ENCODE measurements at regions not wholly inside any gene's neighbourhood (a gene's known extent, or its start where the extent isn't known, plus 50 kb on each side); places are given as distances from the start of the nearest gene placed in this dataset.

DNA sequence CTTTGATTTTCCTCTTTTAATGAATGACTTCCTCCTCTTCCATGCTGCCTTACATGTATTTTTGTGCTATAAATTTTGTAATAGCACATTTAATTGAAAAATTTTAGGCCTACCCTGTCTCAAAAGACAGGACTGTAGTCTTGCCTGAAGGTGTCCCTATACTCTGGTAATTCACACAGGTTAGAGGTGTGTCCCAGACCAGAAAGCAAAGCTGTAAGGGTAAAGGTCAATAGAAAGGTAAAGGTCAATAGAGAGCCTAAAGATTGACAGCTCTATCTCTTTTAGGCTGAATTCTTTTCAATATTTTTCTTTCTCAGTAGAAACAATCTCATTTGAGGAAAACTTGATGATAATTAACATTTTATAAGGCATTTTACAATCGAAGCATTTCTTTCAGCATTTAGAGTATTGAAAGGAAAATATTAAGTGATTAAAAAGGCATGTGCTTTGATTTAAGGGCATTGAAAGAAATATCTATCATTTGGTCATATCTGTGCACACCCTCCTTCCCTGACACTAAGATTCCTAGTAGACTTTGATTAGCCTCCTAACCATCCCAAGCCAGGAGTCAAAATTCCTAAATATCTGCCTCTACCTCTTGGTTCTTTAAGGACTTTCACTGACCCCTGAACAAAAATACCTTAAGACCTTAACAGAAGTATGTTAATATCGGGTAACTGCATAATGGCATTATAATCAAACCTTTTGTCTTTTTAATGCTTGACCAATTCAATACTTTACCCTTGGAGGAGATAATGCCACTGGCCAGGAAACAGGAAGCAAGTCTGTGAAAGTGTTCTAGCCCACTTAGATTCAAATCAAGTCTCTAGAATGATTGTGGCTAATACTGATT is 161.8 kb upstream of the DTNA start:
- intact Hi-C loops (cut with micrococcal nuclease; ENCODE audit: unreplicated experiment) (no loop called here), in situ Hi-C loops (cut with MboI) (no loop called here)
- ATAC-seq: no peak
- SMC1A ChIA-PET (ENCODE audit: uncharacterized antibody, unreplicated experiment): interaction anchor here (1.1 to 2.3 kb wide), 5 partner anchors 21 to 113 kb away, joined by 3 to 9 read pairs (median 5); no protein-coding TSS in a partner anchor
- Histone ChIP-seq H3K9me3 (replicated peaks; ENCODE audit: control insufficient read depth, insufficient read depth, low read length) (no peaks in the 10 kb centered on the region), H3K9ac (ENCODE audit: control insufficient read depth, insufficient read depth, low read length) (no peak overlapping the region), H3K4me2 (ENCODE audit: control insufficient read depth, insufficient read depth) (no peak overlapping the region), H4K20me1 (ENCODE audit: control insufficient read depth, insufficient read depth) (no peaks in the 10 kb centered on the region), H3K79me2 (ENCODE audit: control insufficient read depth, insufficient read depth, low read length) (no peaks in the 10 kb centered on the region), H2AFZ (ENCODE audit: control insufficient read depth, low read depth, low read length) (no peak overlapping the region), H3K4me3 (no peak overlapping the region), H3K36me3 (ENCODE audit: control insufficient read depth in 2 of 2, insufficient read depth in 2 of 2, low read length in 1 of 2) (no peaks in the 10 kb centered on the region), H3K27me3 (replicated peaks in 1 of 2; ENCODE audit: control insufficient read depth in 2 of 2, insufficient read depth in 2 of 2, low read length in 1 of 2) (no peaks in the 10 kb centered on the region), H3K27ac (ENCODE audit: control insufficient read depth, insufficient read depth) (no peak overlapping the region), H3K4me1 (ENCODE audit: control insufficient read depth, insufficient read depth, low read length) (no peaks in the 10 kb centered on the region)
- DNase-seq (ENCODE audit: low read depth, low spot score): no peak
- POLR2A ChIA-PET: no interaction called here
- TF ChIP-seq RAD21 (IDR thresholded peaks at IDR 0.05; ENCODE audit: insufficient read depth, low read depth, low read length) (no peak), CEBPB (IDR thresholded peaks at IDR 0.05; ENCODE audit: borderline replicate concordance in 1 of 2, low read depth in 2 of 2, low read length in 2 of 2) (no peak), NR2C1 (IDR thresholded peaks at IDR 0.05) (peak; percentile 50)
- TF ChIP-seq, protein P1, sequence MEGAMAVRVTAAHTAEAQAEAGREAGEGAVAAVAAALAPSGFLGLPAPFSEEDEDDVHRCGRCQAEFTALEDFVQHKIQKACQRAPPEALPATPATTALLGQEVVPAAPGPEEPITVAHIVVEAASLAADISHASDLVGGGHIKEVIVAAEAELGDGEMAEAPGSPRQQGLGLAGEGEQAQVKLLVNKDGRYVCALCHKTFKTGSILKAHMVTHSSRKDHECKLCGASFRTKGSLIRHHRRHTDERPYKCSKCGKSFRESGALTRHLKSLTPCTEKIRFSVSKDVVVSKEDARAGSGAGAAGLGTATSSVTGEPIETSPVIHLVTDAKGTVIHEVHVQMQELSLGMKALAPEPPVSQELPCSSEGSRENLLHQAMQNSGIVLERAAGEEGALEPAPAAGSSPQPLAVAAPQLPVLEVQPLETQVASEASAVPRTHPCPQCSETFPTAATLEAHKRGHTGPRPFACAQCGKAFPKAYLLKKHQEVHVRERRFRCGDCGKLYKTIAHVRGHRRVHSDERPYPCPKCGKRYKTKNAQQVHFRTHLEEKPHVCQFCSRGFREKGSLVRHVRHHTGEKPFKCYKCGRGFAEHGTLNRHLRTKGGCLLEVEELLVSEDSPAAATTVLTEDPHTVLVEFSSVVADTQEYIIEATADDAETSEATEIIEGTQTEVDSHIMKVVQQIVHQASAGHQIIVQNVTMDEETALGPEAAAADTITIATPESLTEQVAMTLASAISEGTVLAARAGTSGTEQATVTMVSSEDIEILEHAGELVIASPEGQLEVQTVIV (IDR thresholded peaks at IDR 0.05; ENCODE audit: borderline replicate concordance, partially characterized antibody): no peak
- no peak for FAIRE-seq
- WGBS (ENCODE audit: insufficient coverage, insufficient replicate concordance, low lambda C conversion rate, missing lambda C conversion rate): 5% methylated on average over 2 of the region's 2 CpGs
- RAD21 ChIA-PET (ENCODE audit: unreplicated experiment): interaction anchor here (1.1 to 1.4 kb wide), 2 partner anchors 18 to 52 kb away, joined by 3 to 4 read pairs; no protein-coding TSS in a partner anchor
- CTCF ChIA-PET: interaction anchor here (0.5 to 0.9 kb wide), 3 partner anchors 9 to 706 kb away, joined by 3 read pairs; no protein-coding TSS in a partner anchor
- no TSS peak for BruUV-seq (replicated peaks)

Measured in GM12878 (cell line).